PC-3 (cell line): ENCODE measurements at regions not wholly inside any gene's neighbourhood (a gene's known extent, or its start where the extent isn't known, plus 50 kb on each side); places are given as distances from the start of the nearest gene placed in this dataset.

Experiments used
- ATAC-seq: fragments of 200-7000 bp; cut with Tn5 transposase; 2 replicates; pipeline ENCODE4 v1.9.1; 2020; ENCODE audit warnings: mild to moderate bottlenecking, moderate library complexity
- BruUV-seq: library from RNA; stranded (reverse); fragments of 400-500 nt; replicated peaks from 2 replicates; lab custom pipeline; 2021; lab: Mats Ljungman, UMichigan
- CTCF ChIA-PET: fragments of 300-600 bp; sonication (Branson Sonifier 250); formaldehyde crosslinking; loops from one replicate; lab custom pipeline; 2022; ENCODE audit warnings: antibody characterized with exemption; lab: Charles Lee
- POLR2A ChIA-PET: fragments of 300-600 bp; sonication (Branson Sonifier 250); formaldehyde crosslinking; loops from one replicate; lab custom pipeline; 2022; ENCODE audit warnings: antibody characterized with exemption; ENCODE audit not compliant: unreplicated experiment; lab: Charles Lee
- DNase-seq: peaks from one replicate; pipeline ENCODE4 v3.0.0-alpha.2; 2015
- H2AFZ ChIP-seq: fragments of 300-600 bp; sonication (generic); 2 replicates; pipeline ENCODE4 v1.6.0; 2016; ENCODE audit warnings: antibody characterized with exemption, low read length
- H3F3A ChIP-seq: fragments of 300-600 bp; sonication (generic); one replicate; pipeline ENCODE4 v1.6.0; 2017; ENCODE audit warnings: antibody characterized with exemption, low read length, control low read depth, mild to moderate bottlenecking; ENCODE audit not compliant: unreplicated experiment
- H3K27ac ChIP-seq: fragments of 300-600 bp; sonication (generic); 2 replicates; pipeline ENCODE4 v1.5.1; 2016; ENCODE audit warnings: mild to moderate bottlenecking, low read length
- H3K27me3 ChIP-seq: fragments of 300-600 bp; sonication (generic); 2 replicates; pipeline ENCODE4 v1.6.1; 2016; ENCODE audit warnings: low read length, mixed read lengths
- H3K36me3 ChIP-seq: fragments of 300-600 bp; sonication (generic); 2 replicates; pipeline ENCODE4 v1.6.1; 2016; ENCODE audit warnings: low read depth, mixed run types, low read length, mixed read lengths
- H3K4me1 ChIP-seq: fragments of 300-600 bp; sonication (generic); 2 replicates; pipeline ENCODE4 v1.5.1; 2016; ENCODE audit warnings: low read length; ENCODE audit not compliant: insufficient read depth
- H3K4me2 ChIP-seq: fragments of 300-600 bp; sonication (generic); 2 replicates; pipeline ENCODE4 v1.6.0; 2016; ENCODE audit warnings: low read length
- H3K4me3 ChIP-seq: fragments of 300-600 bp; sonication (generic); 2 replicates; pipeline ENCODE4 v1.5.1; 2016; ENCODE audit warnings: mild to moderate bottlenecking, low read length, mixed read lengths
- H3K79me2 ChIP-seq: fragments of 300-600 bp; sonication (generic); 2 replicates; pipeline ENCODE4 v1.6.1; 2017; ENCODE audit warnings: low read length, mixed read lengths
- H3K9ac ChIP-seq: fragments of 300-600 bp; sonication (generic); 2 replicates; pipeline ENCODE4 v1.6.0; 2016; ENCODE audit warnings: mild to moderate bottlenecking, low read length
- H3K9me2 ChIP-seq: fragments of 300-600 bp; sonication (generic); replicated peaks from 2 replicates; pipeline ENCODE4 v1.6.1; 2016; ENCODE audit warnings: mixed run types, low read length, mixed read lengths
- H3K9me3 ChIP-seq: fragments of 300-600 bp; sonication (generic); 2 replicates; pipeline ENCODE4 v1.6.1; 2016; ENCODE audit warnings: low read length, mixed read lengths
- H4K20me1 ChIP-seq: fragments of 300-600 bp; sonication (generic); 2 replicates; pipeline ENCODE4 v1.6.1; 2016; ENCODE audit warnings: low read length, mixed read lengths
- EZH2 ChIP-seq: fragments of 300-600 bp; sonication (generic); IDR thresholded peaks from one replicate; pipeline ENCODE4 v1.6.1; 2017; ENCODE audit warnings: antibody characterized with exemption, mild to moderate bottlenecking, low read length; ENCODE audit not compliant: unreplicated experiment
- EZH2phosphoT487 ChIP-seq: fragments of 300-600 bp; sonication (generic); IDR thresholded peaks from 2 replicates; pipeline ENCODE4 v1.6.1; 2018; ENCODE audit warnings: mild to moderate bottlenecking, antibody characterized with exemption, low read length, borderline replicate concordance
- intact Hi-C: fragments of 100-400 bp; cut with micrococcal nuclease; formaldehyde crosslinking; loops from 2 replicates; pipeline ENCODE4 v1.9.0; 2023
- TF ChIP-seq, protein P1 (sequence below): fragments of 300-600 bp; sonication (generic); conservative IDR thresholded peaks from 2 replicates; pipeline ENCODE4 v1.5.1; 2017; ENCODE audit warnings: antibody characterized with exemption, low read depth, mild to moderate bottlenecking, low read length

DNA sequence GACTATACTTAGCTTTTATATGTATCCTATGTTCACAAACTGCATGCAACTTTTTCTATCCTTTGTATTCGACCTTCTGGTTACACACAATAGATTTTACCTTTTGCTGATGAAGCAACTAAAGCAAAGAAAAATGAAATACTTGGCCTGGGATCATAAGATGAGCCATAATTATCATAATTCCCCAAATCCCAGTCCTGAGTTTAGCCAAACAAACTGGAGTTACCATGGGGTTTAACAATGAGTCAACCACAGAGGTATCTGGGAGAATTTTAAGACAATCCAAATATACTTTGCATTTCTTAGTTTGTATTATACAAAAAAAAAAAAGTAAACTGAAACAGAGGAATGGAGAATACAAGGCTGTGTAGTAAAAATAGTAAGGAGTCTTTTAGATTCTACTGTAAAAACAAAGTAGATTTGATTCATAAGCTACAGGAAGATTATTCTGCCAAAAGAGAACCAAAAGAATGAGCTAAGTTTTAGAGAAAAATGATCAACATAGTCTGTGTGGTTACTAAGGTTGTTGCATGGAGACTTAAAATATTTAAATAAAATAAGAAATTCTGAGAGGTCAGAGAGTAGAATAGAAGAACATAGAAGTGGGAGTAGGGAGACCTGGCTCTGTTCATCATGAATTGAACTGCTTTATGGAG, 60.4 kb upstream of the GORAB start:
- Histone ChIP-seq H3K27ac (no peak overlapping the region), H3K36me3 (no peaks in the 10 kb centered on the region), H3K9me2 (no peaks in the 10 kb centered on the region), H3K4me1 (no peaks in the 10 kb centered on the region), H3K4me3 (no peak overlapping the region), H3K27me3 (peaks cover 16% of the 10 kb centered on the region; the same call in 1 of the 2 replicates), H3K9ac (no peak overlapping the region), H2AFZ (no peak overlapping the region), H3K4me2 (no peak overlapping the region), H3F3A (no peaks in the 10 kb centered on the region), H4K20me1 (no peaks in the 10 kb centered on the region), H3K79me2 (no peaks in the 10 kb centered on the region), H3K9me3 (no peaks in the 10 kb centered on the region)
- ATAC-seq, result no peak
- POLR2A ChIA-PET, result no interaction called here
- intact Hi-C loops, result no loop called here
- DNase-seq, result no peak
- TF ChIP-seq, protein P1, sequence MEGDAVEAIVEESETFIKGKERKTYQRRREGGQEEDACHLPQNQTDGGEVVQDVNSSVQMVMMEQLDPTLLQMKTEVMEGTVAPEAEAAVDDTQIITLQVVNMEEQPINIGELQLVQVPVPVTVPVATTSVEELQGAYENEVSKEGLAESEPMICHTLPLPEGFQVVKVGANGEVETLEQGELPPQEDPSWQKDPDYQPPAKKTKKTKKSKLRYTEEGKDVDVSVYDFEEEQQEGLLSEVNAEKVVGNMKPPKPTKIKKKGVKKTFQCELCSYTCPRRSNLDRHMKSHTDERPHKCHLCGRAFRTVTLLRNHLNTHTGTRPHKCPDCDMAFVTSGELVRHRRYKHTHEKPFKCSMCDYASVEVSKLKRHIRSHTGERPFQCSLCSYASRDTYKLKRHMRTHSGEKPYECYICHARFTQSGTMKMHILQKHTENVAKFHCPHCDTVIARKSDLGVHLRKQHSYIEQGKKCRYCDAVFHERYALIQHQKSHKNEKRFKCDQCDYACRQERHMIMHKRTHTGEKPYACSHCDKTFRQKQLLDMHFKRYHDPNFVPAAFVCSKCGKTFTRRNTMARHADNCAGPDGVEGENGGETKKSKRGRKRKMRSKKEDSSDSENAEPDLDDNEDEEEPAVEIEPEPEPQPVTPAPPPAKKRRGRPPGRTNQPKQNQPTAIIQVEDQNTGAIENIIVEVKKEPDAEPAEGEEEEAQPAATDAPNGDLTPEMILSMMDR, result no peak
- TF ChIP-seq EZH2phosphoT487 (no peak), EZH2 (no peak)
- CTCF ChIA-PET, result no interaction called here
- no TSS peak for BruUV-seq

DNA sequence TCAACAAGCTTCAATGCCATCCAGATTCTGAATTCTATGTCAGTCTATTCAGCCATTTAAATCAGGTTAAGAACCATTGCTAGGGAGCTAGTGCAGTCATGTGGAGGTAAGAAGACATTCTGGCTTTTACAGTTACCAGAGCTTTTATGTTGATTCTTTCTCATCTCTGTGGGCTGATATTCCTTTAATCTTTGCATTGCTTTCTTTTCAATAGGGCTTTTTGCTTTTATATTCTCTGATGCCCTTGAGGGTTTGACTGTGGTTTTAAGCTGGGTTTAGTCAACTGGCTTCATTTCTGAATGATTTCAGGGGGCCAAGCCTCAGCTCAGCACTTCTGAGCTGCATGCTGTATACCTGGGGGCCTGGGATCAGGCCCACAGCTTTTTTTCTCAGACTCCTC, 51.0 kb upstream of the GORAB start:
- H4K20me1 ChIP-seq, result no peaks in the 10 kb centered on the region
- no peak overlapping the region for H3K4me3 ChIP-seq
- H3K27me3 ChIP-seq, result peaks cover 28% of the 10 kb centered on the region
- H3K9ac ChIP-seq, result no peak overlapping the region
- H3F3A ChIP-seq, result no peaks in the 10 kb centered on the region
- CTCF ChIA-PET, result no interaction called here
- DNase-seq (no peak), ATAC-seq (no peak)
- H3K27ac ChIP-seq, result no peak overlapping the region
- H3K36me3 ChIP-seq, result no peaks in the 10 kb centered on the region
- no TSS peak for BruUV-seq
- H3K9me3 ChIP-seq, result no peaks in the 10 kb centered on the region
- H3K4me1 ChIP-seq, result no peaks in the 10 kb centered on the region
- POLR2A ChIA-PET, result no interaction called here
- H3K9me2 ChIP-seq, result no peaks in the 10 kb centered on the region
- intact Hi-C loops, result no loop called here
- H3K79me2 ChIP-seq, result no peaks in the 10 kb centered on the region
- H3K4me2 ChIP-seq, result no peak overlapping the region
- TF ChIP-seq, protein P1, result no peak
- TF ChIP-seq EZH2 (no peak), EZH2phosphoT487 (no peak)
- no peak overlapping the region for H2AFZ ChIP-seq
